ENCODE measurements at regions not wholly inside any gene's neighbourhood (a gene's known extent, or its start where the extent isn't known, plus 50 kb on each side); places are given as distances from the start of the nearest gene placed in this dataset.
A peak's percentile ranks its signal among the peaks of the same experiment; 100 is the strongest.
"Not testable (repeated sequence)": the region's sequence is repeated elsewhere in the genome, so short reads cannot be mapped to it uniquely, and the experiment has no call there.

- Histone ChIP-seq H3K4me3 (ENCODE audit: low read depth in 1 of 3, low read length in 3 of 3) (no peak overlapping the region), H3K36me3 (ENCODE audit: control insufficient read depth in 3 of 3, insufficient read depth in 2 of 3, low read depth in 1 of 3, low read length in 3 of 3) (no peaks in the 10 kb centered on the region), H3K27me3 (ENCODE audit: control insufficient read depth in 3 of 3, insufficient read depth in 3 of 3, low read length in 3 of 3) (no peaks in the 10 kb centered on the region), H3K27ac (ENCODE audit: low read depth in 1 of 3, low read length in 2 of 3) (no peak overlapping the region), H3K9me3 (ENCODE audit: control insufficient read depth in 2 of 2, insufficient read depth in 1 of 2, low read depth in 1 of 2, low read length in 1 of 2) (peaks cover 0 to 3% of the 10 kb centered on the region in 2 donors), H3K4me1 (ENCODE audit: control insufficient read depth in 3 of 3, insufficient read depth in 2 of 3, low read depth in 1 of 3, low read length in 2 of 3) (no peaks in the 10 kb centered on the region)
- no peak for DNase-seq
- no peak for FAIRE-seq
- 92 to 100% (median 94%) methylated on average over 2 of the region's 2 CpGs for WGBS, 3 donors
Measured at GRCh38 chr17:52636443-52636842, 477.9 kb upstream of the CA10 start.

- Histone ChIP-seq H3K27me3 (ENCODE audit: control insufficient read depth in 3 of 3, insufficient read depth in 3 of 3, low read length in 3 of 3) (no peaks in the 10 kb centered on the region), H3K9me3 (ENCODE audit: control insufficient read depth in 2 of 2, insufficient read depth in 1 of 2, low read depth in 1 of 2, low read length in 1 of 2) (no peaks in the 10 kb centered on the region), H3K4me3 (ENCODE audit: low read depth in 1 of 3, low read length in 3 of 3) (no peak overlapping the region), H3K27ac (ENCODE audit: low read depth in 1 of 3, low read length in 2 of 3) (no peak overlapping the region), H3K4me1 (ENCODE audit: control insufficient read depth in 3 of 3, insufficient read depth in 2 of 3, low read depth in 1 of 3, low read length in 2 of 3) (no peaks in the 10 kb centered on the region), H3K36me3 (ENCODE audit: control insufficient read depth in 3 of 3, insufficient read depth in 2 of 3, low read depth in 1 of 3, low read length in 3 of 3) (no peaks in the 10 kb centered on the region)
- DNase-seq (no peak), FAIRE-seq (no peak)
- WGBS, 3 donors = 59 to 71% (median 67%) methylated on average over 2 of the region's 2 CpGs
Measured at GRCh38 chr17:52606590-52606989, 448.1 kb upstream of the CA10 start.

GRCh38 chr17:52606098-52606497, 447.6 kb upstream of the CA10 start:
- 46 to 49% (median 48%) methylated on average over 2 of the region's 2 CpGs for WGBS, 3 donors
- Histone ChIP-seq H3K4me1 (ENCODE audit: control insufficient read depth in 3 of 3, insufficient read depth in 2 of 3, low read depth in 1 of 3, low read length in 2 of 3) (no peaks in the 10 kb centered on the region), H3K27ac (ENCODE audit: low read depth in 1 of 3, low read length in 2 of 3) (no peak overlapping the region), H3K27me3 (ENCODE audit: control insufficient read depth in 3 of 3, insufficient read depth in 3 of 3, low read length in 3 of 3) (no peaks in the 10 kb centered on the region), H3K36me3 (ENCODE audit: control insufficient read depth in 3 of 3, insufficient read depth in 2 of 3, low read depth in 1 of 3, low read length in 3 of 3) (no peaks in the 10 kb centered on the region), H3K9me3 (ENCODE audit: control insufficient read depth in 2 of 2, insufficient read depth in 1 of 2, low read depth in 1 of 2, low read length in 1 of 2) (no peaks in the 10 kb centered on the region), H3K4me3 (ENCODE audit: low read depth in 1 of 3, low read length in 3 of 3) (no peak overlapping the region)
- FAIRE-seq = no peak
- no peak for DNase-seq

GRCh38 chr17:52604105-52604504, 445.6 kb upstream of the CA10 start:
- FAIRE-seq = no peak
- 16 to 66% (median 32%) methylated on average over 2 of the region's 2 CpGs for WGBS, 3 donors
- H3K27ac ChIP-seq (ENCODE audit: low read depth in 1 of 3, low read length in 2 of 3) = no peak overlapping the region

GRCh38 chr17:52597452-52598215, 439.1 kb upstream of the CA10 start:
- DNase-seq = peak; percentile 20 to 65
- H3K4me1 ChIP-seq (ENCODE audit: control insufficient read depth in 3 of 3, insufficient read depth in 2 of 3, low read depth in 1 of 3, low read length in 2 of 3); H3K27ac ChIP-seq (ENCODE audit: low read depth in 1 of 3, low read length in 2 of 3); H3K27me3 ChIP-seq (ENCODE audit: control insufficient read depth in 3 of 3, insufficient read depth in 3 of 3, low read length in 3 of 3); H3K36me3 ChIP-seq (ENCODE audit: control insufficient read depth in 3 of 3, insufficient read depth in 2 of 3, low read depth in 1 of 3, low read length in 3 of 3); H3K4me3 ChIP-seq (ENCODE audit: low read depth in 1 of 3, low read length in 3 of 3); H3K9me3 ChIP-seq (ENCODE audit: control insufficient read depth in 2 of 2, insufficient read depth in 1 of 2, low read depth in 1 of 2, low read length in 1 of 2); FAIRE-seq: not testable (repeated sequence)
- 24 to 61% (median 38%) methylated on average over 11 of the region's 11 CpGs for WGBS, 3 donors

More at GRCh38 chr17:52604105-52604504, 445.6 kb upstream of the CA10 start:
- Histone ChIP-seq H3K4me1 (ENCODE audit: control insufficient read depth in 3 of 3, insufficient read depth in 2 of 3, low read depth in 1 of 3, low read length in 2 of 3) (no peaks in the 10 kb centered on the region), H3K9me3 (ENCODE audit: control insufficient read depth in 2 of 2, insufficient read depth in 1 of 2, low read depth in 1 of 2, low read length in 1 of 2) (no peaks in the 10 kb centered on the region), H3K36me3 (ENCODE audit: control insufficient read depth in 3 of 3, insufficient read depth in 2 of 3, low read depth in 1 of 3, low read length in 3 of 3) (no peaks in the 10 kb centered on the region), H3K4me3 (ENCODE audit: low read depth in 1 of 3, low read length in 3 of 3) (no peak overlapping the region), H3K27me3 (ENCODE audit: control insufficient read depth in 3 of 3, insufficient read depth in 3 of 3, low read length in 3 of 3) (no peaks in the 10 kb centered on the region)
- peak in 1 of 2 donors; percentile 13 for DNase-seq

- Histone ChIP-seq H3K9me3 (ENCODE audit: control insufficient read depth in 2 of 2, insufficient read depth in 1 of 2, low read depth in 1 of 2, low read length in 1 of 2) (peaks cover 0 to 2% of the 10 kb centered on the region in 2 donors), H3K27me3 (ENCODE audit: control insufficient read depth in 3 of 3, insufficient read depth in 3 of 3, low read length in 3 of 3) (no peaks in the 10 kb centered on the region), H3K36me3 (ENCODE audit: control insufficient read depth in 3 of 3, insufficient read depth in 2 of 3, low read depth in 1 of 3, low read length in 3 of 3) (no peaks in the 10 kb centered on the region), H3K27ac (ENCODE audit: low read depth in 1 of 3, low read length in 2 of 3) (no peak overlapping the region), H3K4me3 (ENCODE audit: low read depth in 1 of 3, low read length in 3 of 3) (no peak overlapping the region), H3K4me1 (ENCODE audit: control insufficient read depth in 3 of 3, insufficient read depth in 2 of 3, low read depth in 1 of 3, low read length in 2 of 3) (no peaks in the 10 kb centered on the region)
- FAIRE-seq (no peak), DNase-seq (no peak)
- WGBS, 3 donors = 85 to 93% (median 92%) methylated on average over 2 of the region's 2 CpGs
Measured at GRCh38 chr17:52594516-52594915, 436.0 kb upstream of the CA10 start.

GRCh38 chr17:52546990-52547389, 388.5 kb upstream of the CA10 start:
- WGBS, 3 donors = 62 to 77% (median 74%) methylated on average over 1 of the region's 1 CpG
- Histone ChIP-seq H3K9me3 (ENCODE audit: control insufficient read depth in 2 of 2, insufficient read depth in 1 of 2, low read depth in 1 of 2, low read length in 1 of 2) (no peaks in the 10 kb centered on the region), H3K4me1 (ENCODE audit: control insufficient read depth in 3 of 3, insufficient read depth in 2 of 3, low read depth in 1 of 3, low read length in 2 of 3) (no peaks in the 10 kb centered on the region), H3K27ac (ENCODE audit: low read depth in 1 of 3, low read length in 2 of 3) (no peak overlapping the region), H3K27me3 (ENCODE audit: control insufficient read depth in 3 of 3, insufficient read depth in 3 of 3, low read length in 3 of 3) (no peaks in the 10 kb centered on the region), H3K36me3 (ENCODE audit: control insufficient read depth in 3 of 3, insufficient read depth in 2 of 3, low read depth in 1 of 3, low read length in 3 of 3) (no peaks in the 10 kb centered on the region), H3K4me3 (ENCODE audit: low read depth in 1 of 3, low read length in 3 of 3) (no peak overlapping the region)
- no peak for FAIRE-seq
- DNase-seq = no peak

- Histone ChIP-seq H3K4me3 (ENCODE audit: low read depth in 1 of 3, low read length in 3 of 3) (no peak overlapping the region), H3K27me3 (ENCODE audit: control insufficient read depth in 3 of 3, insufficient read depth in 3 of 3, low read length in 3 of 3) (no peaks in the 10 kb centered on the region), H3K4me1 (ENCODE audit: control insufficient read depth in 3 of 3, insufficient read depth in 2 of 3, low read depth in 1 of 3, low read length in 2 of 3) (no peaks in the 10 kb centered on the region), H3K9me3 (ENCODE audit: control insufficient read depth in 2 of 2, insufficient read depth in 1 of 2, low read depth in 1 of 2, low read length in 1 of 2) (no peaks in the 10 kb centered on the region), H3K27ac (ENCODE audit: low read depth in 1 of 3, low read length in 2 of 3) (no peak overlapping the region), H3K36me3 (ENCODE audit: control insufficient read depth in 3 of 3, insufficient read depth in 2 of 3, low read depth in 1 of 3, low read length in 3 of 3) (no peaks in the 10 kb centered on the region)
- 26 to 54% (median 48%) methylated on average over 3 of the region's 3 CpGs for WGBS, 3 donors
- no peak for FAIRE-seq
- no peak for DNase-seq
Measured at GRCh38 chr17:52546493-52546892, 388.0 kb upstream of the CA10 start.

- 57 to 86% (median 61%) methylated on average over 1 of the region's 1 CpG for WGBS, 3 donors
- Histone ChIP-seq H3K9me3 (ENCODE audit: control insufficient read depth in 2 of 2, insufficient read depth in 1 of 2, low read depth in 1 of 2, low read length in 1 of 2) (no peaks in the 10 kb centered on the region), H3K27ac (ENCODE audit: low read depth in 1 of 3, low read length in 2 of 3) (no peak overlapping the region), H3K27me3 (ENCODE audit: control insufficient read depth in 3 of 3, insufficient read depth in 3 of 3, low read length in 3 of 3) (no peaks in the 10 kb centered on the region), H3K36me3 (ENCODE audit: control insufficient read depth in 3 of 3, insufficient read depth in 2 of 3, low read depth in 1 of 3, low read length in 3 of 3) (no peaks in the 10 kb centered on the region), H3K4me1 (ENCODE audit: control insufficient read depth in 3 of 3, insufficient read depth in 2 of 3, low read depth in 1 of 3, low read length in 2 of 3) (no peaks in the 10 kb centered on the region), H3K4me3 (ENCODE audit: low read depth in 1 of 3, low read length in 3 of 3) (no peak overlapping the region)
- DNase-seq (no peak), FAIRE-seq (no peak)
Measured at GRCh38 chr17:52537421-52537820, 378.9 kb upstream of the CA10 start.

Data from small intestine (tissue), 7 donors.